ENCODE measurements at regions not wholly inside any gene's neighbourhood (a gene's known extent, or its start where the extent isn't known, plus 50 kb on each side); places are given as distances from the start of the nearest gene placed in this dataset.
"Not testable (repeated sequence)": the region's sequence is repeated elsewhere in the genome, so short reads cannot be mapped to it uniquely, and the experiment has no call there.

DNA sequence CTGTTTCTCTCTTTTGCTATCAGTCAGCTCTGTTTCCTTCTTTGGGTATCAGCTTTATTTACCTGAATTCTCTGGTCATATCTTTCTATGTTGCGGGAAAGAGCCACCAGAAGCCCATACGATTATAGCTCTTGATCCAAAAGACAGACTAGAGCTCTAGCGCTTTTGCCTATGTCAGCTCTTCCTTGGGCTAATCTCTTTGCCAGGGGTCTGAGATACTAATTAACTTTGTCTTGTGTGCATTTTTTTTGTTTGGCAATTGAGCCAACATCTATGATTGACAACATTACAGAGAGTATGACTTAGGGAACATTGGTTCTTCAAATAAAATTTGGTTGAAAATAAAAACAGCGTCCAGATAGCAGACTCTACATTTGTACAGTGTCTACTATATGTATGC lies 603.0 kb downstream of the KCTD16 start:
- no peak for DNase-seq

DNA sequence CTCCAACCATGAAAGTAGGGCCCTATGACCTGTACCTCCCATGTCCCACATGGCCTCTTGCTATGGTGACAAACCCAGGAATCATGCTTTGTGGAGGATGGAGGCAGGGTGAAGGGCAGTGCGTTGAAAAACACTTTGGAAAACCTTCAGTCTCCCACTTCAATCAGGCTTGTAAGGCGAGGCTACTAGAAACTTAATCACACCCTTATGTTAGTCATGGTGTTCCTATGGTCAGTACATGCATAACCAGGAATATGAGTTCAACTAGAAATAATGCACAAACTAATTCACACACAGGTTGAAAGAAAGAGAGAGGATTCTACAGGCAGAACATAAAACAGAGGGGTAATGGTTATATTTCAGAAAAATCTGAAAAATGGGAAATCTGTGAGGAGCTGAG lies 601.1 kb downstream of the KCTD16 start:
- DNase-seq, result no peak

DNA sequence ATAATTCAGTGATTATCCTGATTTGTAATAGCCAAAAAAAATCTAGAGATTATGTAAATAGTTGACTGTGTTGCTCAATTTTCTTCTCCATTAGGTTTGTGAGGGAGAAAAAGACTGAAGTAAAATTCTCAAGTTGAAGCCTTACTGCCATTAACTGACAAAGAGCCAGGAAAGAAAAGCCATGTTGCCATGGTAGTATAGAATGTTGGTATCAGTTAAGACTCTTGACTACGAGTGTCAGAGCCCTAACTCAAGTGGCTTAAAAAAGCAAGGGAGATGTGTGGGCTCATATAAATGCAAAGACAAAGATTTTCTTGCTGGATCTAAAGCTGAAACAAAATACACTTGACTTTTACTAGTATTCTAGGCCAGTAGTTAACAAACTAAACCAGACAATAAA lies 571.7 kb downstream of the KCTD16 start:
- DNase-seq, result no peak

DNA sequence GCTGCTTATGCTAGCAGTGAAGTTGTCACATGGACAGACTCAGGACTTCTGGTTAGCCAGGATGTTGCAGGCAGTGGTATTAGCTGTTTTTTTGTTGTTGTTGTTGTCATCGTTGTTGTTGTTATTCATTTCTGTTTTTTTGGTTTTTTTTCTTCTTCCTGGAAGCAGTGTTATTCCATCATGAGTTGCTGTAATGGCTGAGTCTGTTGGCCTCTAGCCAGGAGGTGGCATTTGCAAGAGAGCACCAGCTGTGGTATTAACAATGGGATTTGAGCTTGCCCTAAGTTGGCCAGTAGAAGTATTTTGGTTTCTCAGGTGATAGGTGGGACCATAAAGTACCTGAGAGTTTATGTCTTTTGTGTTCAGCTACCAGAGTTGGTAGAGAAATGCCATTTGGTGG lies 561.1 kb downstream of the KCTD16 start:
- no peak for DNase-seq

DNA sequence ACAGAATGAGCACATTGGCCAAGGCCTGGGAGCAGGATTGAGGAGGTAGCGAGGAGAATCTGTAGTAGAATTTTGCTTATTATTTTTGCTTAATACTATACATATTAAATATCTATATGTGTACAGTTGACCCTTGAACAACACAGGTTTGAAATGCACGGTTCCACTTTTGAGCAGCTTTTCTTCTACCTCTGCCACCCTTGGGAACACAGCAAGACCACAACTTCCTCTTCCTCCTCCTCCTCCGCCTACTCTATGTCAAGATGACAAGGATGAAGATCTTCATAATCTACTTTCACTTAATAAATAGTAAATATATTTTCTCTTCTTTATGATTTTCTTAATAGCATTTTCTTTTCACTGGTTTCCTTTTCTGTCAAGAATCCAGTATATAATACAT lies 541.4 kb downstream of the KCTD16 start:
- DNase-seq, result peak; percentile 1

DNA sequence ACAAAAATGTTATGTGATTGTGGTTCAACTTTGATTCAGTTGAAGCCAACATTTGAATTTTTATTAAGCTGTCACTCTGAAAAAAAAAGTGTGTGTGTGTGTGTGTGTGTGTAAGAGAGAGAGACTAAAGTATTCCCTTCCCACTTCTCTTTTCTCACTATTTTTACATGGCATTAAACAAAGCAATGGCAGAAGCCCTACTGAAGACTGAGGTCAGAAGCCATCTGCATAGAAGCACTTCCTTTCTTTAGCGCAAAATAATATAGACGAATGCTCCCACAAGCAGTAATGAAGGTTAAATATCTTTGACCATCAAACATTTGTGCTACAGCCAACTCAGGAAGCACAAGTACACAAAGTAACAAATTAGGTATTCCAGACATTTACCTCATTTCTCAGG lies 540.5 kb downstream of the KCTD16 start:
- no peak for DNase-seq

DNA sequence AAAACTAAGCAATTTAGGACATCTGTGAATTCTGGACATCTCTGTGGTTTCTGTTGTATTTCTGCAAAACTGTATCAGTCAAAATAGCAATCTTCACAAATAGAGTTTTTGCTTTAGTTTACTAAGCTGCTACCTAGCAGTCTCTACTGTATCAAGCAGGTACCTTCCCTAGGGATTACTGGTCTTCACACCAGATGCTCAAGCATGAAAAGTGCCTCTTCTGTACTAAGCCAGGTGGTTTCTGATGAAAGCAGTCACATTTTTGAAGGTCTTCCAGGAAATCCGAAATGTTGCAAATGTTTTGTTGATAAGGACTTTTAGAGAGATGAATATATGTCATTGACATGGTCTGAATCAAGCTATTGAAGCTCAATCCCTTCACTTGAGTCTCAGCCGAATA lies 540.0 kb downstream of the KCTD16 start:
- no peak for DNase-seq

DNA sequence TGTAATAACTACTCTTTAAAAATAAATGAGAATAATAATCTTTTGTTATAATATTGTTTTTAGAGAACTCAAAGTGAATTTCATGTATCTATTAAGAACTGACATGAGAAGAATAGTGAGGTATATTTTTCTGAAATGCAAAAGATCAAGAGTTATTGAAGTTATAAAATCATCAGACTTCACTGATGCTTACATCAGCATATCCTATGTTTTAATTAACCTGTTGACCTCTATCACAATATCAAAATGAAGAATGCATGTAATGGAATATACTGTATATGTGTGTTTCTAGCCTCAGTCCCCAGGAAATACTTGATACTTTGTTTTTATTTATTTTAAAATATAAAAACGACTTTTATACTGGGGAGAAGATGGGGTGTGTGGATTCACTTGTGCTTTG lies 533.1 kb downstream of the KCTD16 start:
- DNase-seq, result no peak

DNA sequence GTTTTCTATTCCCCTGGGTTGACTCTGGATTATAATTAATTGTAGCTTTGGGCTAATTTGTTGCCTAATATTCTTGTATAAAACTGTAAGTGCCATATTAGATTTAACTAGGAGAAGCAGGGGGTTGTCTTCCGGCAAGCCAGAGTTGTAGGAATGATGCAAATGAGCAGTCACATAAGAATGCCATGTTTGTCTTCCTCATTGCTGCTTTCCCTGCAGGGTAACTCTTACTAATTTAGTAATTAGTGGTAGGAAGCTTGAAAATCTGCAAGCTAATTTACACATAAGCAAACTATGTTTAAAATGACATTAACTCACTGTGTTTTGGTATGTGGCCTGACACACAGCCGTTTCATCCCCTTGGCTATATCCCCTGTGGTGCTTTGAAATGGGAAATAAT lies 527.8 kb downstream of the KCTD16 start:
- no peak for DNase-seq

DNA sequence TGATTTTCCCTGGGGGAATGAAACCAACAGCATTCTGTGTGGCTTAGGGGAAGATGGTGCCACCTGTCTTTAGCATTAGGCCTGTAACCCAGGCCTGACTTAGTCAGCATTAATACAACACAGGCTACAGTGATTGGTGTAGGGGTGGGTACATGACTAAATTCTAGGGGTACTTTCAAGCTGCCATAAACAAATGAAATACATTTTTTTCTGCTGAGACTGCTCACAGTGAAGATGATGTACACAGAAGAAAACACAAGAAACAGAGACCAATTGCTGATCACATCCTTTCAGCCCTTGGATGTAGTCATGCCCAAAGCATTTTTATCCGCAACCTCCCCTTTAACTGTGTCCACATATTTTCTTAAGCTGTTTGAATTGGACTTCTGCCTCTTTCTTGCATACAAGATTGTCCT lies 527.2 kb downstream of the KCTD16 start:
- no peak for DNase-seq

DNA sequence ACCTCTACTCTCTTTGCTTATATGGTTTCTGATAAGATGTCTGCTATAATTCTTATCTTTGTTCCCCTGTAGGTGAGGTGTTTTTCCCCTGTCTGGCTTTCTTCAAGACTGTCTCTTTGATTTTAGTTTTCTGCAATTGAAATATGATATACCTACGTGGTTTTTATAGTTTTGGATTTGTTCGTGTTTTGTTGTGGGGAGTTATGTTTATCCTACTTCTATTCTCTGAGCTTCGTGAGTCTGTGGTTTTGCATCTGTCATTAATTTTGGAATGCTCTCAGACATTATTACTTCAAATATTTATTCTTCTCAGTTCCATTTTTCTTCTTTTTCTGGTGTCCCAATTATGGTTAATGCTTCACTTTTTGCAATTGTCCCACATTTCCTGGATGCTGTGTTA lies 521.3 kb downstream of the KCTD16 start:
- no peak for DNase-seq

DNA sequence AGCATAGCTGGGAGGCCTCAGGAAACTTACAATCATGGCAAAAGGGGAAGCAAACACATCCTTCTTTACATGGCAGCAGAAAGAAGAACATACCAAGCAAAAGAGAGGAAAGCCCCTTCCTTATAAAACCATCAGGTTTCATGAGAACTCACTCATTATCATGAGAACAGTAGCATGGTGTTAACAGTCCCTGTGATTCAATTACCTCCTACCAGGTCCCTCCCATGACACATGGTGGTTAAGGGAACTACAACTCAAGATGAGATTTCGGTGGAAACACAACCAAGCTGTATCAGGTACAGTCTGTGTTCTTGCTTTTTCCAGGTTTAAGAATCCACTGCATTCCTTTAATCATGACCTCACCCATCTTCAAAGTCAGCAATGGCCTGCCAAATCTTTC lies 514.2 kb downstream of the KCTD16 start:
- no peak for DNase-seq

DNA sequence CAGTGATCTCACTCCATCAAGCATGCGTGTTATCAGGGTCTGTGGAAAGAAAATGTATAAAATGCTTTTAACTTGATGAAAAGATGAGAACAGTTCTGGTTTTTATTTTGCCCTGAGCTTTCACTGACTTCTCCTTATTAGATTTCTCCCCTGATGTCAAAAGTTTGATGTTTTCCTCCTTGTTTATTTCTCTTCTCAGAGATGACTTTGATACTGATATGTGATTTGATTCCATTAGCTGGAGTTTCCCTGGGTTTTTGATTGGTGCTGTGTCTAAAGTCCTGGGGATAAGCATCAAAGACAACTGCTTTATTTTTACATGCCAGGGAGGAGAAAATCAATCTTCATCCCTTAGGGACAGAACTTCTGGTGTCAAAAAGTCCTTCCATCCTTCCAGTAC lies 510.0 kb downstream of the KCTD16 start:
- DNase-seq, result no peak

DNA sequence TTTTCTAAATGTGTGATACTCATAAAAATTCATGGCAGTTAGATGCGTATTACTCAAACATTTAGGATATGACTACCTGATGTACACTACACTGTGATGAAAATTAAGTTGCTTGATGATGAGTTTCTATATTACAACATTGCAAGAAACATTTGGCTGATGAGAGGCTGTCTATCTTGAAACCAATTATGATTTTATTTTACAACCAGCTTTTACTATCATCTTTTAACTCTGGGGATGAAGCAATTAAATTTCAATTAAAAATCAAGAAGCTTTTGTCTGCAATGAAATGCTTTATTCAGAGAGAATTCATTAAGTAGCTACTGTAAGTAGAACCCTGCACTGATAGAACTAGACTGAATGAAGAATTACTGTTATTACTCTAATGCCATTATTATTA lies 500.4 kb downstream of the KCTD16 start:
- DNase-seq, result no peak

DNA sequence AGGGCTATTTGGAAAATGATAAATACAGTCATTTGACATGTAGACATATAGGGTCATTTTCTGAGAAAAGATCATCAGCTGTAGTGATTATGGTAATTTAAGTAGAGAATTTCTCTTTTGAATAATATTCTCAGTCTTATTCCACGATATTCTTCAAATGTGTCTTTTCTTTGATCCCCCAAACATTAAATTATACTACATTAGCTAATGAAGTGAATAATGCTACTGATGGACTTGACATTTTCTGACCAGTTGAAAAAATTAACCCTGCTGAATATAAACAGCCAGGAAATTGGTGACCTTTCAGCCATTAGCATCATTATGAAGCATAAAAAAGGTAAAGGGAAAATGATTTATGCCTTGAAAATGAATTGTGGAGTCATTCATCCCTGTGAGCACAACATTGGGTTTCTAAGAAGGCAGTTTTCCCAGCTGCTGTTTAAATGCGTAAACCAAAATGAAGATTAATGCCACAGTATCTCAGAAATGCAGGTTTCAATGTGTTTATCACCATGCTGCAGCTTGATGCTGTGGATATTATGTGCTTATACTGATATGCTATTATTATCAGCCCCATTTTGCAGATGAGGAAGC lies 489.1 kb downstream of the KCTD16 start:
- DNase-seq, result no peak

DNA sequence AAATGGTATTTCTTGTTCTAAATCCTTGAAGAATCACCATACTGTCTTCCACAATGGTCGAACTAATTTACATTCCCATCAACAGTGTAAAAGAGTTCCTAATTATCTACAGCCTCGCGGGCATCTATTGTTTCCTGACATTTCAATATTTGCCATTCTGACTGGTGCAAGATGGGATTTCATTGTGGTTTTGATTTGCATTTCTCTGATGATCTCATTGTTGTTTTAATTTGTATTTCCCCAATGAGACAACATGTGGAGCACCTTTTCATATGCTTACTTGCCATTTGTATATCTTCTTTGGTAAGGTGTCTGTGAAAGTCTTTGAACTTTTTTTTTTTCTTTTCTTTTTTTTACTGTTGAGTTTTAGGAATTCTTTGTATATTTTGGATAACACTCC lies 473.6 kb downstream of the KCTD16 start:
- DNase-seq, result no peak

DNA sequence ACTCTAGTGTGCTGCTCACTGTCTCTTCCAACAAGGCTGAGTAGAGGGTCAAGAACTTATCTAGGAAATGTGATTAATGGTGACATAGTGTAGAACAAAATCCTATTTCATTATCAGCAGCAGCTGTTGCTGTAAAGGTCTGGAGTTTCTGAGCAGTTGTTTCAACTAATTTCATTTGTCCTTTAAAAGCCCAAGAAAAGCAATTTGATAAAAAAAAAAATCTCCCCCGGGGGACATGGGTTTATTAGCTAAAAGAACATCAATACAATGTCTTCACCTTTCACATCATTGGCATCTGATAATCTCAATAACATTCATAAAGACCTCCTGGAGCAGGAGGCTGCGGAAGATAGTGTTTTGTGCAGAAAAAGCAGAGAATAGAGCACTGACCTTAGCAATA lies 468.1 kb downstream of the KCTD16 start:
- DNase-seq, result no peak

DNA sequence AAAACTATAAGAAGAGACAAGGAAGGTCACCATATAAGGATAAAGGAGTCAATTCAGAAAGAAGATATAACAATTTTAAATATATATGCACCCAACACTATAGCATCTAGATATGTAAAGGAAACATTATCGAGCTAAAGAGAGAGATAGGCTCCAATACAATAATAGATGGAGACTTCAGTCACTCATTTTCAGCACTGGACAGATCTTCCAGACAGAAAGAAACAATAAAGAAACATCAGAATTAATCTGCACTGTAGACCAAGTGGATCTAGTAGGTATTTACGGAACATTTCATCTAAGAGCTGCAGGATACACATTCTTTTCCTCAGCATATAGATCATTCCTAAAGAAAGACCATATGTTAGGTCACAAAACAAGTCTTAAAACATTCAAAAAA lies 463.5 kb downstream of the KCTD16 start:
- DNase-seq, result no peak

DNA sequence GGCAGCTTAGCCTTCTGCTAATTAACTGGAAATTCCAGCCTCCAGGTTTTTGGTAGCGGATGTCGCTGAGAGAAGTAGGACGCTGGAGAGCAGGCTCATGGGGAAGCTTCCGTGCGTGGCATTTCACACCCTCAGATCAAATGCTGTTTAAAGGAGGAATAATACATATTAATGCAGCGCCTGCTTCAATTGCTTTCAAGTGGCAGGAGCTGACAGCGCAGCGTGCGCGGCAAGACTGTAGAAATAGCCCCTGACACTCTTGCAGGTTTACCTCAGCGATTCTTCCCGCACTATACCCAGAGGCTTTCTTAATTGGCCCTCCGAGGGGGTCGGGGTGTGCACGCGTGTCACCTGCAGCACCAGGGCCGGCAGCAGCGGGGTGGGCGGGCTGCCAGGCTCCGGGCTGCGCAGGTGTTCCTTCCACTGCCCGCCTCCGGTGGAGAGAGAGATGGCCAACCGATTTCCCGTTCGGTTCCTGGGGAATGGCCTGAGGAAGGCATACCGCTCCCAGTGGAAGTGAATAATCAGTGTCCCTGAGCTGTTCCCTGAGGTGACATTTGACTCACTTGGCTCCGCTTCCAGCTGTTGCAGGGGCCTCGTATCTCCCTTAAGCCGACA lies 427.9 kb downstream of the KCTD16 start:
- no peak for DNase-seq

DNA sequence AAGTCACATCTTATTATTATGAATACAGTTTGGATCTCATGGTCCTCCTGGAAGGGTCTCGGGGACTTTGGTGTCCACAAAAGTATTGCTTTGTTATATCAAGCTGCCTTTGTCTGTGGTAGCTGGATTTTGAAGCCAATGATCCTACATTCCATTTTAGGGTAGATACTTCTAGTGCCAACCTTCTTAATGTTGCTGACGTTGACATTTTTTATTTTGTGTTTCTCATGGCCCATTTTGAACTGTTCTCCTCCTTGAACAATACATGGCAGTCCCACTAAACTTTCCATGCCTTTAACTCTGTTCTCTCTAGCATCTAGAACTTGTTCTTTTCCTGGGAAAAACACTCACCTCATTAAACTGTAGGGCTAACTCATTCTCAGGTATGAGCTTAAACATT lies 425.8 kb downstream of the KCTD16 start:
- no peak for DNase-seq

DNA sequence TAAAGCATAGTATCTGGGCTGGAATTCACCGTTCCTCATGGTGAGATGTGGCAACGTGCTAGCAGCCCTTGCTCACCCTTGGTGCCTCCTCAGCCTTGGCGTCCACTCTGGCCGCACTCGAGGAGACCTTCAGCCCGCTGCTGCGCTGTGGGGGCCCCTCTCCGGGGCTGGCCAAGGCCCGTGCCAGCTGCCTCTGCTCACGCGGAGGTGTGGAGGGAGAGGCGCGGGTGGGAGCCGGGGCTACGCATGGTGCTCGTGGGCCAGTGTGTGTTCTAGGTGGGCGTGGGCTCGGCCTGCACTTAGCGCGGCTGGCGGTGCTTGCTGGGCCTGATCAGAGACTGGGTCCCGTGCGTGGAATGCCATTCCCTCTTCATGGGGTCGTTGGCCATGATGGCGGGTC lies 424.2 kb downstream of the KCTD16 start:
- DNase-seq, result no peak

DNA sequence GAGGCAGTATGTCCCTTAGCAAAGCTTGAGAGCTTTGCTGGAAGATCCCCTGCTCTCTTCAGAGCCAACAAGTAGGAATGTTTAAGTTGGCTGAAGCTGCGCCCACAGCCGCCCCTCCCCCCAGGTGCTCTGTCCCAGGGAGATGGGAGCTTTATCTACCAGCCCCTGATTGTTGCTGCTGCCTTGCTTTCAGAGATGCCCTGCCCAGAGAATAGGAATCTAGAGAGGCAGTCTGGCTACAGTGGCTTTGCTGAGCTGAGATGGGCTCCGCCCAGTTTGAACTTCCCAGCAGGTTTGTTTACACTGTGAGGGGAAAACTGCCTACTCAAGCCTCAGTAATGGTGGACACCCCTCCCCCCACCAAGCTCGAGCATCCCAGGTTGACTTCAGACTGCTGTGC lies 423.6 kb downstream of the KCTD16 start:
- not testable (repeated sequence) for DNase-seq

DNA sequence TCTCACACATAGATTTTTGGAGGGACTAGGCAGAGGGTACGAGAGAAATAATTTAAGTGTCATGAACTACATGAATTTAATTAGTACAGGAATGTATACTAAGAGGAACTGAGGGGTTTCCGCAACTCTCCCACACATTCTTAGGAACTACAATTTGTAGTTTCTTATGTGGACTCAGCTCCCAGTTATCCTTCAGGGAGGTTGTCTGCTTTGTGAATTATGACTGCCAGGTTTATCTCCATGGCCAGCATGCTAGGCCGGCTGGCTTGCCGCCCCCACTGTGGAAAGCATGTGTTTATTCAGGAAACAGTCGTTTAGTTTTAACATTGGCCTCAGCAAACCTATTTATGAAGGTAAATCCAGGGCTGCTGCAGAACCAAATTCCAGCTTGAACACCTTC lies 415.0 kb downstream of the KCTD16 start:
- DNase-seq, result no peak

DNA sequence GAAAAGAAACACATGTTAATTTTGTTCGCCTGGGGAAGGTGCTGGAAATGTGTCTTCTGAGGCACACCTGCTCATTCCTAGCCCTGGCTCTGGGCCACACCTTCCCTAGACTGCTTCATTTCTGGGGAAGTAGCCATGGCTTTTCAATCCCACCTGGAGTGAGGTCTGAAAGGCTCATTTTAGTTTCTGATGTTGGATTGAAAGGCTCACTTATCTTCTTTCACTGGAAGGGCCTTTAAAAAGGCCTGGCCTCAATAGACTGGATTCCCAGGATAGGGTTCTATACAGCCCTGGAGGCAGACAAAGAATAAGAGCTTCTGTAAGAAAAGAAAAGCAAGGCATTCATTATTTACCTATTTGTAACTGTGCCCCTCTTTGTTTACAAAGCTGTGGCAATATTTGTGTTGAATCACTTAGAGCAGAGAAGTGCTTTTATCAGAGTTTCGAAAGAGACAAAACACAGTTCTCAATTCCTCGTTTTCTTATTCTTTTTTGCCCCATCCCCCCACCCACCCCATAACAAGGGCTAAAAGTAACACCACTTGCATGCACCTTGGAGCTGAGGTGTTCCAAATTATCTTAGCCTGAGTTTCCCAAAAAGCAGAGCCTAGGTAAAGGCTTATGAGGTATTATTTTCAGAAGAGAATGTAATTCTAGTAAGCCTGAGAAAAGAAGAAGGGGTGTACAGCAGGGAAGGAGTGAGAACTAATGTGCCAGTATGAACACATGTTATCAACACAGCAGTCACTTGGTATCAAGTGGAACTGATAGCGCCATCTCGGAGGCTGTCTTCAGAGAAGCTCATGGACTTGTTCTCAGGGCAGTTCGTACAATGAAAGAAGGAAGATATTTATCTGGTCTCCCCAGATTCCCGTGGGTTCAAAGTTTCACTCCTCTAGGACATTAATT lies 413.1 kb downstream of the KCTD16 start:
- no peak for DNase-seq

Measured in hematopoietic multipotent progenitor cell treated with erythropoietin and hydrocortisone succinate and interleukin-3 and kit ligand, for 6 days (in vitro differentiated cells).